HG03064 (cell line): ENCODE measurements at regions not wholly inside any gene's neighbourhood (a gene's known extent, or its start where the extent isn't known, plus 50 kb on each side); places are given as distances from the start of the nearest gene placed in this dataset.
"Not testable (repeated sequence)": the region's sequence is repeated elsewhere in the genome, so short reads cannot be mapped to it uniquely, and the experiment has no call there.

Source experiments
- ATAC-seq: cut with Tn5 transposase; IDR thresholded peaks from one replicate; pipeline ENCODE4 v1.9.1; 2021; ENCODE audit warnings: low read depth; ENCODE audit not compliant: unreplicated experiment

- ATAC-seq, result no peak
Observed at GRCh38 chr10:61279400-61279799, 173.8 kb downstream of the TMEM26 start.

GRCh38 chr10:61278556-61278955 lies 174.6 kb downstream of the TMEM26 start:
- ATAC-seq, result no peak

- no peak for ATAC-seq
Observed at GRCh38 chr10:61272781-61273180, 180.4 kb downstream of the TMEM26 start.

- no peak for ATAC-seq
Observed at GRCh38 chr10:61271127-61271780, 181.9 kb downstream of the TMEM26 start.

GRCh38 chr10:61263518-61263917 lies 189.7 kb downstream of the TMEM26 start:
- ATAC-seq, result no peak

GRCh38 chr10:61262486-61263261 lies 190.5 kb downstream of the TMEM26 start:
- ATAC-seq, result no peak

- ATAC-seq, result no peak
Observed at GRCh38 chr10:61257956-61258496, 195.2 kb downstream of the TMEM26 start.

- no peak for ATAC-seq
Observed at GRCh38 chr10:61257136-61257535, 196.0 kb downstream of the TMEM26 start.

- ATAC-seq, result not testable (repeated sequence)
Observed at GRCh38 chr10:61252326-61252725, 200.9 kb downstream of the TMEM26 start.

GRCh38 chr10:61251089-61251488 lies 202.1 kb downstream of the TMEM26 start:
- ATAC-seq, result no peak

- no peak for ATAC-seq
Observed at GRCh38 chr10:61250131-61250530, 203.1 kb downstream of the TMEM26 start.

GRCh38 chr10:61248013-61248412 lies 205.2 kb downstream of the TMEM26 start:
- ATAC-seq, result no peak

GRCh38 chr10:61244261-61244775 lies 208.9 kb downstream of the TMEM26 start:
- no peak for ATAC-seq

GRCh38 chr10:61232780-61233179 lies 220.4 kb downstream of the TMEM26 start:
- ATAC-seq, result no peak

GRCh38 chr10:61225939-61226338 lies 227.2 kb downstream of the TMEM26 start:
- ATAC-seq, result no peak

- ATAC-seq, result no peak
Observed at GRCh38 chr10:61223576-61223975, 229.6 kb downstream of the TMEM26 start.

GRCh38 chr10:61219696-61220095 lies 233.5 kb downstream of the TMEM26 start:
- no peak for ATAC-seq

GRCh38 chr10:61217851-61218565 lies 235.2 kb downstream of the TMEM26 start:
- ATAC-seq, result no peak

- ATAC-seq, result no peak
Observed at GRCh38 chr10:61215246-61215645, 237.9 kb downstream of the TMEM26 start.

- ATAC-seq, result no peak
Observed at GRCh38 chr10:61211468-61211867, 241.7 kb downstream of the TMEM26 start.

GRCh38 chr10:61197057-61197456 lies 253.1 kb upstream of the RHOBTB1 start:
- ATAC-seq, result no peak
